Activated CD4-positive, alpha-beta T cell treated with anti-CD3 and anti-CD28 coated beads for 36 hours (primary cell): ENCODE measurements at regions not wholly inside any gene's neighbourhood (a gene's known extent, or its start where the extent isn't known, plus 50 kb on each side); places are given as distances from the start of the nearest gene placed in this dataset.
"Not testable (repeated sequence)": the region's sequence is repeated elsewhere in the genome, so short reads cannot be mapped to it uniquely, and the experiment has no call there.

Experiments used
- ATAC-seq: fragments of 200-7000 bp; cut with Tn5 transposase; one replicate; pipeline ENCODE4 v1.10.0; 2021; ENCODE audit warnings: mild to moderate bottlenecking, moderate library complexity
- CTCF ChIA-PET: fragments of 350-600 bp; sonication (Branson Sonifier 250); formaldehyde crosslinking; loops from one replicate; lab custom pipeline; 2021; ENCODE audit warnings: antibody characterized with exemption; lab: Charles Lee
- POLR2A ChIA-PET: fragments of 350-600 bp; sonication (Branson Sonifier 250); formaldehyde crosslinking; loops from one replicate; lab custom pipeline; 2021; ENCODE audit warnings: antibody characterized with exemption, inconsistent platforms; lab: Charles Lee
- DNase-seq: peaks from one replicate; pipeline ENCODE4 v3.0.0-alpha.2; 2020
- H3K27ac Mint-ChIP-seq: one replicate; pipeline ENCODE4 v1.8.0; 2021; ENCODE audit warnings: mixed read lengths
- H3K27me3 Mint-ChIP-seq: one replicate; pipeline ENCODE4 v1.8.0; 2021; ENCODE audit warnings: mixed read lengths
- H3K36me3 Mint-ChIP-seq: one replicate; pipeline ENCODE4 v1.8.0; 2021; ENCODE audit warnings: low read depth, mixed read lengths
- H3K4me1 Mint-ChIP-seq: one replicate; pipeline ENCODE4 v1.8.0; 2021; ENCODE audit warnings: mixed read lengths
- H3K4me3 Mint-ChIP-seq: one replicate; pipeline ENCODE4 v1.8.0; 2021; ENCODE audit warnings: mild to moderate bottlenecking, moderate library complexity, mixed read lengths
- H3K9me3 Mint-ChIP-seq: one replicate; pipeline ENCODE4 v1.8.0; 2021; ENCODE audit warnings: low read depth, mixed read lengths
- intact Hi-C, 2 experiments: fragments of 100-400 bp; cut with DNase I in 1 of 2; cut with micrococcal nuclease in 1 of 2; formaldehyde crosslinking; loops; one replicate each; pipeline versions ENCODE4 v1.14.2 to v1.15.1; 2022 to 2024; cut with DNase I, micrococcal nuclease

- peak; percentile 27 for DNase-seq
- H3K4me3 Mint-ChIP-seq: peak overlapping the region; percentile 26
- intact Hi-C loops: no loop called here
- peaks cover 3% of the 10 kb centered on the region for H3K27me3 Mint-ChIP-seq
- POLR2A ChIA-PET: no interaction called here
- peaks cover 14% of the 10 kb centered on the region for H3K4me1 Mint-ChIP-seq
- CTCF ChIA-PET: no interaction called here
- peak; percentile 23 for ATAC-seq
- H3K9me3 Mint-ChIP-seq: no peaks in the 10 kb centered on the region
- H3K36me3 Mint-ChIP-seq: no peaks in the 10 kb centered on the region
- no peak overlapping the region for H3K27ac Mint-ChIP-seq
These were observed 149.7 kb downstream of the TFAP2C start for GRCh38 chr20:56778765-56779195.

- Mint-ChIP-seq H3K4me1 (peaks cover 14% of the 10 kb centered on the region), H3K4me3 (peak overlapping the region; percentile 10), H3K27ac (no peak overlapping the region), H3K36me3 (no peaks in the 10 kb centered on the region), H3K9me3 (no peaks in the 10 kb centered on the region), H3K27me3 (peaks cover 3% of the 10 kb centered on the region)
- DNase-seq (no peak), ATAC-seq (no peak)
- intact Hi-C loops: no loop called here
- POLR2A ChIA-PET: no interaction called here
- CTCF ChIA-PET: no interaction called here
These were observed 150.5 kb downstream of the TFAP2C start for GRCh38 chr20:56779452-56780143.

- intact Hi-C loops: no loop called here
- no peak for DNase-seq
- Mint-ChIP-seq H3K9me3 (no peaks in the 10 kb centered on the region), H3K27ac (no peak overlapping the region), H3K27me3 (peaks cover 3% of the 10 kb centered on the region), H3K4me1 (peaks cover 14% of the 10 kb centered on the region), H3K36me3 (no peaks in the 10 kb centered on the region), H3K4me3 (no peak overlapping the region)
- ChIA-PET POLR2A (no interaction called here), CTCF (interaction anchor here (0.7 kb wide), 1 partner anchor 143 kb away, joined by 3 read pairs; no protein-coding TSS in a partner anchor)
- ATAC-seq: no peak
These were observed 151.2 kb downstream of the TFAP2C start for GRCh38 chr20:56780266-56780665.

- Mint-ChIP-seq H3K36me3 (no peaks in the 10 kb centered on the region), H3K9me3 (no peaks in the 10 kb centered on the region), H3K4me3 (no peak overlapping the region), H3K4me1 (peaks cover 14% of the 10 kb centered on the region), H3K27ac (no peak overlapping the region), H3K27me3 (peaks cover 3% of the 10 kb centered on the region)
- intact Hi-C loops: no loop called here
- no peak for ATAC-seq
- no peak for DNase-seq
- POLR2A ChIA-PET: no interaction called here
- CTCF ChIA-PET: no interaction called here
These were observed 152.1 kb downstream of the TFAP2C start for GRCh38 chr20:56781108-56781739.

GRCh38 chr20:56781987-56782560 is 153.0 kb downstream of the TFAP2C start:
- intact Hi-C loops, ATAC-seq, CTCF ChIA-PET, H3K9me3 Mint-ChIP-seq, H3K27ac Mint-ChIP-seq, H3K4me3 Mint-ChIP-seq, POLR2A ChIA-PET, H3K36me3 Mint-ChIP-seq, H3K27me3 Mint-ChIP-seq, DNase-seq: not testable (repeated sequence)
- H3K4me1 Mint-ChIP-seq: peaks cover 14% of the 10 kb centered on the region

GRCh38 chr20:56782814-56783213 is 153.7 kb downstream of the TFAP2C start:
- CTCF ChIA-PET, POLR2A ChIA-PET, H3K4me3 Mint-ChIP-seq, H3K9me3 Mint-ChIP-seq, ATAC-seq, H3K27me3 Mint-ChIP-seq, H3K27ac Mint-ChIP-seq, intact Hi-C loops, DNase-seq, H3K36me3 Mint-ChIP-seq: not testable (repeated sequence)
- peaks cover 14% of the 10 kb centered on the region for H3K4me1 Mint-ChIP-seq

GRCh38 chr20:56783826-56784225 is 154.7 kb downstream of the TFAP2C start:
- H3K27me3 Mint-ChIP-seq: peaks cover 3% of the 10 kb centered on the region
- H3K27ac Mint-ChIP-seq: no peak overlapping the region
- ATAC-seq (no peak), DNase-seq (no peak)
- ChIA-PET CTCF (no interaction called here), POLR2A (no interaction called here)
- H3K4me3 Mint-ChIP-seq: no peak overlapping the region
- H3K4me1 Mint-ChIP-seq: peaks cover 9% of the 10 kb centered on the region
- intact Hi-C loops: no loop called here
- no peaks in the 10 kb centered on the region for H3K9me3 Mint-ChIP-seq
- no peaks in the 10 kb centered on the region for H3K36me3 Mint-ChIP-seq

- H3K27me3 Mint-ChIP-seq: no peaks in the 10 kb centered on the region
- no peak for ATAC-seq
- H3K36me3 Mint-ChIP-seq: no peaks in the 10 kb centered on the region
- no peaks in the 10 kb centered on the region for H3K4me1 Mint-ChIP-seq
- no peak for DNase-seq
- ChIA-PET CTCF (no interaction called here), POLR2A (no interaction called here)
- no peaks in the 10 kb centered on the region for H3K9me3 Mint-ChIP-seq
- H3K27ac Mint-ChIP-seq: no peak overlapping the region
- H3K4me3 Mint-ChIP-seq: no peak overlapping the region
- intact Hi-C loops: no loop called here
These were observed 157.4 kb downstream of the TFAP2C start for GRCh38 chr20:56786503-56786902.

- no peaks in the 10 kb centered on the region for H3K27me3 Mint-ChIP-seq
- no peak overlapping the region for H3K4me3 Mint-ChIP-seq
- no peak overlapping the region for H3K27ac Mint-ChIP-seq
- H3K36me3 Mint-ChIP-seq: no peaks in the 10 kb centered on the region
- H3K4me1 Mint-ChIP-seq: no peaks in the 10 kb centered on the region
- ChIA-PET CTCF (interaction anchor here (0.6 kb wide), 1 partner anchor 221 kb away, joined by 4 read pairs; no protein-coding TSS in a partner anchor), POLR2A (no interaction called here)
- DNase-seq (no peak), ATAC-seq (no peak)
- intact Hi-C loops: no loop called here
- H3K9me3 Mint-ChIP-seq: no peaks in the 10 kb centered on the region
These were observed 159.1 kb downstream of the TFAP2C start for GRCh38 chr20:56788041-56788670.

GRCh38 chr20:56788671-56789610 is 159.8 kb downstream of the TFAP2C start:
- CTCF ChIA-PET: no interaction called here
- Mint-ChIP-seq H3K9me3 (no peaks in the 10 kb centered on the region), H3K4me3 (no peak overlapping the region), H3K27me3 (no peaks in the 10 kb centered on the region), H3K36me3 (no peaks in the 10 kb centered on the region), H3K27ac (no peak overlapping the region), H3K4me1 (no peaks in the 10 kb centered on the region)
- DNase-seq (no peak), ATAC-seq (no peak)
- POLR2A ChIA-PET: no interaction called here
- intact Hi-C loops: no loop called here

GRCh38 chr20:56793916-56794315 is 164.8 kb downstream of the TFAP2C start:
- no peak for ATAC-seq
- no peaks in the 10 kb centered on the region for H3K36me3 Mint-ChIP-seq
- CTCF ChIA-PET: no interaction called here
- no peak overlapping the region for H3K4me3 Mint-ChIP-seq
- no peaks in the 10 kb centered on the region for H3K4me1 Mint-ChIP-seq
- H3K9me3 Mint-ChIP-seq: peaks cover 6% of the 10 kb centered on the region
- peaks cover 6% of the 10 kb centered on the region for H3K27me3 Mint-ChIP-seq
- intact Hi-C loops: no loop called here
- DNase-seq: no peak
- H3K27ac Mint-ChIP-seq: no peak overlapping the region
- POLR2A ChIA-PET: no interaction called here
